GM12873 (cell line): ENCODE measurements at regions not wholly inside any gene's neighbourhood (a gene's known extent, or its start where the extent isn't known, plus 50 kb on each side); places are given as distances from the start of the nearest gene placed in this dataset.

Source experiments
- TF ChIP-seq, protein P1 (sequence below): IDR thresholded peaks from 2 replicates; pipeline ENCODE4 v1.5.1; 2012; ENCODE audit warnings: low read depth, mild to moderate bottlenecking, moderate library complexity, low read length, control low read depth; ENCODE audit not compliant: insufficient read depth; ENCODE audit errors: missing control alignments

DNA sequence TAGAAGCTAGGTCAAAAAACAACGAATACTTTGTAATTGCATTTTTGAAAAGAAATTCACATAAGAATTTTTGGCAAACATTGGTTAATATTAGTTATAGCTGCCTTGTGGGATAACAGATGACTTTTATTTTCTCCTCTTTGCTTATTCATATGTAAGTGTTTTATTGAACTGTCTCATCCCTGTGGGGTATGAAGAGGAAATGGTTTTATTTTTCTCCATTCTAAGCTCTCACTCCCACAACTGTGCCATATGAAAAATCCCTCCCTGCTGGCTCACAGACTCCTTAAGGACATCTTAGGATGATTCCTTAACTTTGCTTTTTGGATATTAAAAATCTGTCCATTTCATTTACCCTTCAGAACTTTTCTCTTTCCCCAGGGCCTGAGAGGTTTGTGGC, 300.6 kb downstream of the PPP1R2C start:
- TF ChIP-seq, protein P1, sequence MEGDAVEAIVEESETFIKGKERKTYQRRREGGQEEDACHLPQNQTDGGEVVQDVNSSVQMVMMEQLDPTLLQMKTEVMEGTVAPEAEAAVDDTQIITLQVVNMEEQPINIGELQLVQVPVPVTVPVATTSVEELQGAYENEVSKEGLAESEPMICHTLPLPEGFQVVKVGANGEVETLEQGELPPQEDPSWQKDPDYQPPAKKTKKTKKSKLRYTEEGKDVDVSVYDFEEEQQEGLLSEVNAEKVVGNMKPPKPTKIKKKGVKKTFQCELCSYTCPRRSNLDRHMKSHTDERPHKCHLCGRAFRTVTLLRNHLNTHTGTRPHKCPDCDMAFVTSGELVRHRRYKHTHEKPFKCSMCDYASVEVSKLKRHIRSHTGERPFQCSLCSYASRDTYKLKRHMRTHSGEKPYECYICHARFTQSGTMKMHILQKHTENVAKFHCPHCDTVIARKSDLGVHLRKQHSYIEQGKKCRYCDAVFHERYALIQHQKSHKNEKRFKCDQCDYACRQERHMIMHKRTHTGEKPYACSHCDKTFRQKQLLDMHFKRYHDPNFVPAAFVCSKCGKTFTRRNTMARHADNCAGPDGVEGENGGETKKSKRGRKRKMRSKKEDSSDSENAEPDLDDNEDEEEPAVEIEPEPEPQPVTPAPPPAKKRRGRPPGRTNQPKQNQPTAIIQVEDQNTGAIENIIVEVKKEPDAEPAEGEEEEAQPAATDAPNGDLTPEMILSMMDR: no peak

GRCh38 chrX:42472727-42473126, 305.2 kb downstream of the PPP1R2C start:
- TF ChIP-seq, protein P1: no peak

DNA sequence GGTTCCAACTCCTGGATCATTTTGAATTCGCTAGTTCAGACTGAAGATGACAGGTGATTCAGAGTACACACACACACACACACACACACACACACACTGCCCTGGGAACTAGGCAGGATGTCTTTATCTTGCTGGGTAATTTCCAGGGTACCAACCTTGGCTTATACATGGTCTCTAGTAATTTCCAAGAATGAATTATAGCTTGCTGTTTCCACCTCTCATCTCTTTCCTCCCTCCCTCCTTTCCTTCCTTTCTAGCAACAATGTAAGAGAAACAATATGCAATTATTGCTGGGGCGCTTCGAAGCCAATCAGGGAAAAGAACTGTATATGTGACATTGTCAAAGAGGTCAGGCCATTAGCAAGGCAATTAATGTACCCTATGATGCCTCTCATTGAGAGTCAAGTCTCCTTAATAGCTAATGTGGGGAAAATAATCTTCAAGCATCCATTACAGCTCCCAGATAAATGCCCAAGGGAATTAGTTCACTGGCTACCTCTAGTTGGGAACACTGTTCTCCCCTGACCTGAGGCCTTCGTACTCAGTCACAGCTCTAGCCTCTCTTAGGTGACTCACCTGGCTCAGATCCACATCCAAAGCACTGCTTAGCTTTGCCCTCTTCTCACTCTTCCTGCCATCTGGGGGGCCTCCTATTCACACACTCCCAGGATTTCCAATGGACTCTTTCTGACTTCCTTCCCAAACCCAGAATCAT, 311.5 kb downstream of the PPP1R2C start:
- TF ChIP-seq, protein P1: no peak

DNA sequence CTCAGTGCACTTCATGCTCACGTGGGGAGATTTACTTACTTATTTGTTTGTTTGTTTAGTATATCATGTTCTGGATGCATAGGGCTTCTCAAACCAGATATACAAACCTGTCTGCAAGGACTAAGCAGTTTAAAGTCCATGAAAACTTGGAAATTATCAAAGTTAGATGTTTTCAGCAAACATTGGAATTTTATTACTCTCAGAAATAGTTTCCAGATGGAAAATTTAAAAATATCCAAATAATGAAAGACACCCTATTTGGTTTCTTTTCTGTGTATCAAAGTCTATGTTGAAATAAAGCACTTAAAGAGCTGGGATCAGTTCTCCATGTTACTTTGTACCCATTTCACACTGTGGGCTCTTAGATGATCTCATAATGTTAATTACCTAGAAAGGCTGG, 312.1 kb downstream of the PPP1R2C start:
- TF ChIP-seq, protein P1: no peak

GRCh38 chrX:42463706-42464490, 314.1 kb downstream of the PPP1R2C start:
- TF ChIP-seq, protein P1: no peak

- TF ChIP-seq, protein P1: no peak
Observed at GRCh38 chrX:42462917-42463316, 315.0 kb downstream of the PPP1R2C start.

DNA sequence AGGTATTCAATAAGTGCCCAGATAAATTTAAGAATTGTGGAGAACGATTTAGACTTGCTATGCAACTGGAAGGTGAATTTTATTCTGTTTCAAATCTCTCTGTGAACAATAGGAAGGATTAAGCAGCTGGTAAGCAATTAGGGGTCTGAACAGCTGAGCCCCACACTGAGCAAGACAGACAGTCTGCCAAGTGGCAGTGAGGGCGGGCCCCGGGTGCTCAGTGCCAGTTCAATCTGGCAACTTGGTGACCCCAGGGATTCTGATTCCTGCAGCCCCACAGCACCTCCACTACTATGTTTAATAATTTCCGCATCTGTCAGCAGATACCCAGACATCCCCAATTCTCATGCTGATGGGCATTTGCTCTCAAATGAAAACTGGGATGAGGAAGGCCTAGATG, 317.3 kb downstream of the PPP1R2C start:
- TF ChIP-seq, protein P1: no peak
